Gastroesophageal sphincter (tissue), 3 donors: ENCODE measurements at regions not wholly inside any gene's neighbourhood (a gene's known extent, or its start where the extent isn't known, plus 50 kb on each side); places are given as distances from the start of the nearest gene placed in this dataset.

ENCODE experiments used
- EP300 ChIP-seq: sonication (generic); formaldehyde crosslinking; IDR thresholded peaks from one replicate; pipeline ENCODE4 v1.6.1; 2017; ENCODE audit warnings: antibody characterized with exemption, mild to moderate bottlenecking
- POLR2A ChIP-seq, 2 donors: fragments of 450-650 bp; IDR thresholded peaks; one replicate each; pipeline ENCODE4 v1.6.1; 2017; ENCODE audit warnings: antibody characterized with exemption in 2 of 2, mild to moderate bottlenecking in 2 of 2, moderate library complexity in 1 of 2
- POLR2AphosphoS5 ChIP-seq: sonication (generic); formaldehyde crosslinking; IDR thresholded peaks from one replicate; pipeline ENCODE4 v1.6.1; 2017; ENCODE audit warnings: antibody characterized with exemption
- TF ChIP-seq, protein P1 (sequence below), 4 experiments: fragments of 200-600 bp in 2 of 4; fragments of 450-650 bp in 2 of 4; sonication (generic) in 1 of 4; IDR thresholded peaks; one replicate each; pipeline ENCODE4 v1.5.1; 2017 to 2019; ENCODE audit warnings: antibody characterized with exemption in 4 of 4, mild to moderate bottlenecking in 2 of 4, moderate library complexity in 2 of 4

DNA sequence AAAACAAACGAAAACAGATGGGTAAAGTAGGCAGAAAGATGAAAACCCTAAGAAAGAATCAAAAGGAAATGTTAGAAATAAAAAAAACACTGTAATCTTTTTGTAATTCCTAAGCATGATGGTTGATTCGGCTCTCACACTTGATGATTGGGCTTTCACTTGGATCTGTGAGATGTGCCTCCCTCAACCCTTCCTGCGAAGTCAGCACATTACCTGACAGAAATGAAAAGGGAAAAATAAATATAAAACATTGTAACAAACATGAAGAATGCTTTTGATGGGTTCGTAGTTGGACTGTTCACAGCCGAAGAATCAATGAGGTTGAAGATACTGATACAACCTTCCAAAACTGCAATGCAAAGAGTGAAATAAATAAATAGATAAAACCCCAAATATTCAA is 99.8 kb downstream of the AKR1D1 start:
- TF ChIP-seq, protein P1, sequence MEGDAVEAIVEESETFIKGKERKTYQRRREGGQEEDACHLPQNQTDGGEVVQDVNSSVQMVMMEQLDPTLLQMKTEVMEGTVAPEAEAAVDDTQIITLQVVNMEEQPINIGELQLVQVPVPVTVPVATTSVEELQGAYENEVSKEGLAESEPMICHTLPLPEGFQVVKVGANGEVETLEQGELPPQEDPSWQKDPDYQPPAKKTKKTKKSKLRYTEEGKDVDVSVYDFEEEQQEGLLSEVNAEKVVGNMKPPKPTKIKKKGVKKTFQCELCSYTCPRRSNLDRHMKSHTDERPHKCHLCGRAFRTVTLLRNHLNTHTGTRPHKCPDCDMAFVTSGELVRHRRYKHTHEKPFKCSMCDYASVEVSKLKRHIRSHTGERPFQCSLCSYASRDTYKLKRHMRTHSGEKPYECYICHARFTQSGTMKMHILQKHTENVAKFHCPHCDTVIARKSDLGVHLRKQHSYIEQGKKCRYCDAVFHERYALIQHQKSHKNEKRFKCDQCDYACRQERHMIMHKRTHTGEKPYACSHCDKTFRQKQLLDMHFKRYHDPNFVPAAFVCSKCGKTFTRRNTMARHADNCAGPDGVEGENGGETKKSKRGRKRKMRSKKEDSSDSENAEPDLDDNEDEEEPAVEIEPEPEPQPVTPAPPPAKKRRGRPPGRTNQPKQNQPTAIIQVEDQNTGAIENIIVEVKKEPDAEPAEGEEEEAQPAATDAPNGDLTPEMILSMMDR (IDR thresholded peaks at IDR 0.05), result no peak
- TF ChIP-seq POLR2A (IDR thresholded peaks at IDR 0.05) (no peak), EP300 (no peak), POLR2AphosphoS5 (no peak)
